ENCODE measurements at regions not wholly inside any gene's neighbourhood (a gene's known extent, or its start where the extent isn't known, plus 50 kb on each side); places are given as distances from the start of the nearest gene placed in this dataset.

- Histone ChIP-seq H3K36me3 (no peaks in the 10 kb centered on the region), H3K4me1 (no peaks in the 10 kb centered on the region), H3K4me3 (no peak overlapping the region), H3K27ac (no peak overlapping the region), H3K9me3 (no peaks in the 10 kb centered on the region), H3K27me3 (no peaks in the 10 kb centered on the region)
- TF ChIP-seq, protein P1, sequence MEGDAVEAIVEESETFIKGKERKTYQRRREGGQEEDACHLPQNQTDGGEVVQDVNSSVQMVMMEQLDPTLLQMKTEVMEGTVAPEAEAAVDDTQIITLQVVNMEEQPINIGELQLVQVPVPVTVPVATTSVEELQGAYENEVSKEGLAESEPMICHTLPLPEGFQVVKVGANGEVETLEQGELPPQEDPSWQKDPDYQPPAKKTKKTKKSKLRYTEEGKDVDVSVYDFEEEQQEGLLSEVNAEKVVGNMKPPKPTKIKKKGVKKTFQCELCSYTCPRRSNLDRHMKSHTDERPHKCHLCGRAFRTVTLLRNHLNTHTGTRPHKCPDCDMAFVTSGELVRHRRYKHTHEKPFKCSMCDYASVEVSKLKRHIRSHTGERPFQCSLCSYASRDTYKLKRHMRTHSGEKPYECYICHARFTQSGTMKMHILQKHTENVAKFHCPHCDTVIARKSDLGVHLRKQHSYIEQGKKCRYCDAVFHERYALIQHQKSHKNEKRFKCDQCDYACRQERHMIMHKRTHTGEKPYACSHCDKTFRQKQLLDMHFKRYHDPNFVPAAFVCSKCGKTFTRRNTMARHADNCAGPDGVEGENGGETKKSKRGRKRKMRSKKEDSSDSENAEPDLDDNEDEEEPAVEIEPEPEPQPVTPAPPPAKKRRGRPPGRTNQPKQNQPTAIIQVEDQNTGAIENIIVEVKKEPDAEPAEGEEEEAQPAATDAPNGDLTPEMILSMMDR (IDR thresholded peaks at IDR 0.05) = no peak
- DNase-seq (ENCODE audit: low spot score) = no peak
Observed at GRCh38 chrX:87049567-87049966, 468.0 kb upstream of the KLHL4 start.

DNA sequence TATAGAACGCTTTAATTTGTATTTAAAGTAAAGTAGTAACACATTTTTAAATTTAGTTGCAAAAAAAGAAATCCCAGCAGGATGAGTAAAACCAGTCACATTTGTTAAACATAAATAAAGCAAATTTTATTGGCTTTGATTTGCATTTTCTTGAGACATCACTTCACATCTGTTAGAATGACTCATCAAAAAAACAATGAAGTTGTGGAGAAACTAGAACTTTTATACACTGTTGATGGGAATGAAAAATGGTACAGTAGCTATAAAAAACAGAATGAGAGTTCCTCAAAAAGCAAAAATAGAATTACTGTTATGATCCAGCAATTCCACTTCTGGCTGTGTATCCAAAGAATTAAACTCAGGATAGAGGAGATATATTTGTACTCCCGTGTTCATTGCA lies 454.0 kb upstream of the KLHL4 start:
- no peak overlapping the region for H3K4me3 ChIP-seq
- H3K9me3 ChIP-seq = no peaks in the 10 kb centered on the region
- H3K27ac ChIP-seq = no peak overlapping the region
- no peaks in the 10 kb centered on the region for H3K27me3 ChIP-seq
- no peaks in the 10 kb centered on the region for H3K36me3 ChIP-seq
- TF ChIP-seq, protein P1 (IDR thresholded peaks at IDR 0.05) = no peak
- no peak for DNase-seq (ENCODE audit: low spot score)
- no peaks in the 10 kb centered on the region for H3K4me1 ChIP-seq

GRCh38 chrX:87064502-87064901 lies 453.1 kb upstream of the KLHL4 start:
- Histone ChIP-seq H3K27ac (no peak overlapping the region), H3K4me3 (no peak overlapping the region), H3K27me3 (no peaks in the 10 kb centered on the region), H3K9me3 (no peaks in the 10 kb centered on the region), H3K4me1 (no peaks in the 10 kb centered on the region), H3K36me3 (no peaks in the 10 kb centered on the region)
- TF ChIP-seq, protein P1 (IDR thresholded peaks at IDR 0.05) = no peak
- DNase-seq (ENCODE audit: low spot score) = no peak

DNA sequence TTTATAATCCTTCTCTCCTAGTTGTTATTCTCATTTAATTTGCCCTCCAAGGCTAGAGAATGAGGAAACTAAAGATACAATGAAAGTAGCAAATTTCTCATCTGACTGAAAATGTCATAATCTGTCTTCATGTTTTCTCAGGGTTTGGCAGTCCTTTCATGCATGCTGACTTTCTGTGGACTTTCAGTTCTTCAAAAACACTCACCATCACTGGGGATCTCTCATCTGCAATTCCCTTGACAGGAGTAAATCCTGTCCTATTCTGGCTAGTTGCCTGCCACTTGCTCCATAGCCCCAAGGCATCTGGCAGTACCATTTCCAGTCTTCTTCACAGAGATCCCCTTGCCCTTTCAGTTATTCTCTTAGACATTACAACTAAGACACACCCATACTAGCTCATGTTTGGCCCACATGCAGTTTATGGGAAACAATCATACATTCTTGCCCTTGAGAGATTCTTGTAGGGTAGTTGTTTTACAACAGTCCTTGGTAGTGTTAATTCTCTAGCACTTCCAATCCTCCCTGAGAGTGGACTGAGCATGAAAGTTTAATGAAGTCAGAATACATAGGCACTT lies 449.7 kb upstream of the KLHL4 start:
- Histone ChIP-seq H3K36me3 (no peaks in the 10 kb centered on the region), H3K27ac (no peak overlapping the region), H3K4me1 (no peaks in the 10 kb centered on the region), H3K4me3 (no peak overlapping the region), H3K9me3 (no peaks in the 10 kb centered on the region), H3K27me3 (no peaks in the 10 kb centered on the region)
- TF ChIP-seq, protein P1 (IDR thresholded peaks at IDR 0.05) = no peak
- DNase-seq (ENCODE audit: low spot score) = no peak

- TF ChIP-seq, protein P1 (IDR thresholded peaks at IDR 0.05) = no peak
Observed at GRCh38 chrX:87078231-87078630, 439.4 kb upstream of the KLHL4 start.

DNA sequence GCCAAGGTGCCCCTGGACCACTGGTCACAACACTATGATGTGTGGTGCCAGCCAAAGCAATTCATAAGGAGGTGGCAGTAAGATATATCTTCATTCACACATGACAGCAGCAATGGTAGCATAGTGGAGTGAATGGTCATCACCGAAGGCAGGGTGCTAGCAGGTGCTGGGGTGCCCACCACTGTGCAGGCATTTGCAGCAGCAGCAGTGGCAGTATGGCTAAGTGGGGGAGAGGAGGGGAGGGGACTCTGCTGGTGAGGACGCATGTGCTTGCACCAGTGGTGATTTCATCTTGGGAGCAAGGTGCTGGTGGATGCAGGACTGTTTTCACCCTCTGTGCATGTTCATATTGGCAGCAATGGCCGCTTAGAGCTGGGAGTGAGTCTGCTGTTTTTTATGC lies 419.1 kb upstream of the KLHL4 start:
- DNase-seq (ENCODE audit: low spot score) = no peak
- Histone ChIP-seq H3K9me3 (no peaks in the 10 kb centered on the region), H3K4me1 (no peaks in the 10 kb centered on the region), H3K4me3 (no peak overlapping the region), H3K27me3 (no peaks in the 10 kb centered on the region), H3K36me3 (no peaks in the 10 kb centered on the region), H3K27ac (no peak overlapping the region)
- TF ChIP-seq, protein P1 (IDR thresholded peaks at IDR 0.05) = no peak

More at GRCh38 chrX:87078231-87078630, 439.4 kb upstream of the KLHL4 start:
- H3K27ac ChIP-seq = no peak overlapping the region
- H3K36me3 ChIP-seq = no peaks in the 10 kb centered on the region
- H3K4me3 ChIP-seq = no peak overlapping the region
- no peak for DNase-seq (ENCODE audit: low spot score)
- H3K9me3 ChIP-seq = no peaks in the 10 kb centered on the region
- no peaks in the 10 kb centered on the region for H3K4me1 ChIP-seq
- H3K27me3 ChIP-seq = no peaks in the 10 kb centered on the region
